Caco-2 (cell line): ENCODE measurements at regions not wholly inside any gene's neighbourhood (a gene's known extent, or its start where the extent isn't known, plus 50 kb on each side); places are given as distances from the start of the nearest gene placed in this dataset.

Source experiments
- BruUV-seq: library from RNA; stranded (reverse); fragments of 400-500 nt; replicated peaks from 2 replicates; lab custom pipeline; 2021; lab: Mats Ljungman, UMichigan
- CTCF ChIA-PET: fragments of 300-600 bp; sonication (Branson Sonifier 250); formaldehyde crosslinking; loops from one replicate; lab custom pipeline; 2022; ENCODE audit warnings: antibody characterized with exemption; lab: Charles Lee
- POLR2A ChIA-PET: fragments of 300-600 bp; sonication (Branson Sonifier 250); formaldehyde crosslinking; loops from one replicate; lab custom pipeline; 2022; ENCODE audit warnings: antibody characterized with exemption; lab: Charles Lee
- DNase-seq, 2 experiments: peaks; one replicate each; pipeline versions ENCODE4 v3.0.0 to v3.0.0-alpha.2; 2020 to 2022
- H3K27me3 ChIP-seq: replicated peaks from 2 replicates; pipeline ENCODE4 v1.6.0; 2011; ENCODE audit warnings: low read length; ENCODE audit not compliant: control insufficient read depth, insufficient read depth
- H3K36me3 ChIP-seq: 2 replicates; pipeline ENCODE4 v1.5.1; 2011; ENCODE audit warnings: low read length; ENCODE audit not compliant: control insufficient read depth, insufficient read depth
- H3K4me1 ChIP-seq: fragments of 250-450 bp; sonication (Bioruptor Pico); 2 replicates; pipeline ENCODE4 v1.5.1; 2020; ENCODE audit warnings: mild to moderate bottlenecking
- H3K4me3 ChIP-seq: 2 replicates; pipeline ENCODE4 v1.5.1; 2011; ENCODE audit warnings: low read depth, mild to moderate bottlenecking, control low read depth, low read length
- H3K9me3 ChIP-seq: fragments of 250-450 bp; sonication (Bioruptor Pico); 2 replicates; pipeline ENCODE4 v1.5.1; 2020; ENCODE audit warnings: mild to moderate bottlenecking, moderate library complexity
- H3K27ac Mint-ChIP-seq: one replicate; pipeline ENCODE4 v1.8.0; 2022; ENCODE audit warnings: mixed read lengths; ENCODE audit not compliant: unreplicated experiment
- H3K27me3 Mint-ChIP-seq: one replicate; pipeline ENCODE4 v1.8.0; 2022; ENCODE audit warnings: mixed read lengths; ENCODE audit not compliant: insufficient read depth, unreplicated experiment
- H3K36me3 Mint-ChIP-seq: one replicate; pipeline ENCODE4 v1.8.0; 2022; ENCODE audit warnings: mild to moderate bottlenecking, mixed read lengths; ENCODE audit not compliant: insufficient read depth, unreplicated experiment
- H3K4me1 Mint-ChIP-seq: one replicate; pipeline ENCODE4 v1.8.0; 2022; ENCODE audit warnings: low read depth, mixed read lengths; ENCODE audit not compliant: unreplicated experiment
- H3K4me3 Mint-ChIP-seq: one replicate; pipeline ENCODE4 v1.8.0; 2022; ENCODE audit warnings: mild to moderate bottlenecking, moderate library complexity, mixed read lengths; ENCODE audit not compliant: unreplicated experiment
- H3K9me3 Mint-ChIP-seq: one replicate; pipeline ENCODE4 v1.8.0; 2022; ENCODE audit warnings: mixed read lengths; ENCODE audit not compliant: unreplicated experiment
- intact Hi-C: fragments of 100-400 bp; cut with micrococcal nuclease; formaldehyde crosslinking; loops from one replicate; pipeline ENCODE4 v1.10.0; 2022; ENCODE audit not compliant: unreplicated experiment
- TF ChIP-seq, protein P1 (sequence below), 2 experiments: fragments of 200-600 bp in 1 of 2; IDR thresholded peaks; 1 replicate in 1 of 2; 2 replicates in 1 of 2; pipeline versions ENCODE4 v1.5.1 to v1.8.0; 2011 to 2022; ENCODE audit warnings: antibody characterized with exemption in 1 of 2, control low read depth in 1 of 2, inconsistent platforms in 1 of 2, low read depth in 1 of 2, low read length in 1 of 2, mild to moderate bottlenecking in 1 of 2, moderate library complexity in 1 of 2; ENCODE audit not compliant: insufficient read depth in 1 of 2, severe bottlenecking in 1 of 2, unreplicated experiment in 1 of 2

DNA sequence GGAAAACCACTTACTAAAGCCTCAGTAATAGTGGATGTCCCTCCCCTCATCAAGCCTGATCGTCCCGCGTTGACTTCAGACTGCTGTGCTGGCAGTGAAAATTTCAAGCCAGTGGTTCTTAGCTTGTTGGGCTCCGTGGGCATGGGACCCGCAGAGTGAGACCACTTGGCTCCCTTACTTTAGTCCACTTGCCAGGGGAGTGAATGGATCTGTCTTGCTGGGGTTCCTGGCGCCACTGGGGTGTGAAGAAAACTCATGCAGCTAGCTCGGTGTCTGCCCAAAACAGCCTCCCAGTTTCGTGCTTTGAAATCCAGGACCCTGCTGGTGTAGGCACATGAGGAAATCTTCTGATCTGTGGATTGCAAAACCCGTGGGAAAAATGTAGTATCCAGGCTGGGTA lies 480.0 kb upstream of the IZUMO3 start:
- CTCF ChIA-PET: no interaction called here
- no peaks in the 10 kb centered on the region for H3K27me3 Mint-ChIP-seq
- no peaks in the 10 kb centered on the region for H3K27me3 ChIP-seq
- H3K4me3 ChIP-seq: no peak overlapping the region
- no peaks in the 10 kb centered on the region for H3K36me3 Mint-ChIP-seq
- no TSS peak for BruUV-seq
- no peaks in the 10 kb centered on the region for H3K9me3 Mint-ChIP-seq
- no peak overlapping the region for H3K4me3 Mint-ChIP-seq
- no peaks in the 10 kb centered on the region for H3K9me3 ChIP-seq
- no peak overlapping the region for H3K27ac Mint-ChIP-seq
- no peaks in the 10 kb centered on the region for H3K36me3 ChIP-seq
- TF ChIP-seq, protein P1, sequence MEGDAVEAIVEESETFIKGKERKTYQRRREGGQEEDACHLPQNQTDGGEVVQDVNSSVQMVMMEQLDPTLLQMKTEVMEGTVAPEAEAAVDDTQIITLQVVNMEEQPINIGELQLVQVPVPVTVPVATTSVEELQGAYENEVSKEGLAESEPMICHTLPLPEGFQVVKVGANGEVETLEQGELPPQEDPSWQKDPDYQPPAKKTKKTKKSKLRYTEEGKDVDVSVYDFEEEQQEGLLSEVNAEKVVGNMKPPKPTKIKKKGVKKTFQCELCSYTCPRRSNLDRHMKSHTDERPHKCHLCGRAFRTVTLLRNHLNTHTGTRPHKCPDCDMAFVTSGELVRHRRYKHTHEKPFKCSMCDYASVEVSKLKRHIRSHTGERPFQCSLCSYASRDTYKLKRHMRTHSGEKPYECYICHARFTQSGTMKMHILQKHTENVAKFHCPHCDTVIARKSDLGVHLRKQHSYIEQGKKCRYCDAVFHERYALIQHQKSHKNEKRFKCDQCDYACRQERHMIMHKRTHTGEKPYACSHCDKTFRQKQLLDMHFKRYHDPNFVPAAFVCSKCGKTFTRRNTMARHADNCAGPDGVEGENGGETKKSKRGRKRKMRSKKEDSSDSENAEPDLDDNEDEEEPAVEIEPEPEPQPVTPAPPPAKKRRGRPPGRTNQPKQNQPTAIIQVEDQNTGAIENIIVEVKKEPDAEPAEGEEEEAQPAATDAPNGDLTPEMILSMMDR (IDR thresholded peaks at IDR 0.05; ENCODE audit: insufficient read depth in 1 of 2, low read depth in 1 of 2, low read length in 1 of 2, severe bottlenecking in 1 of 2, unreplicated experiment in 1 of 2): no peak
- intact Hi-C loops: no loop called here
- no peaks in the 10 kb centered on the region for H3K4me1 ChIP-seq
- POLR2A ChIA-PET: no interaction called here
- DNase-seq: no peak
- no peaks in the 10 kb centered on the region for H3K4me1 Mint-ChIP-seq

DNA sequence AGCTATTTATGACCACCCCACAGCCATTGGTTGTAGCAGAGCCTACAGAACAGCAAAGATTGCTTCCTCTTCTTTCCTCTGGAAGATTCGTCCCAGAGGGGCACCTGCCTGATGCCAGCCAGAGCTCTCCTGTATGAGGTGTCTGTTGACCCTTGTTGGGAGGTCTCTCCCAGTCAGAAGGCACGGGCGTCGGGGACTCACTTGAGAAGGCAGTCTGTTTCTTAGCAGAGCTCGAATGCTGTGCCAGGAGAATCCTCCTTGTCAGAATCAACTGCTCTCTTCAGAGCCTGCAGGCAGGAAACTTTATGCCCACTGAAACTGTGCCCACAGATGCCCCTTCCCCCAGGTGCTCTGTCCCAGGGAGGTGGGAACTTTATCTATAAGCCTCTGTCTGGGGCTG lies 479.5 kb upstream of the IZUMO3 start:
- no peak for DNase-seq
- H3K27me3 Mint-ChIP-seq: no peaks in the 10 kb centered on the region
- no peaks in the 10 kb centered on the region for H3K4me1 ChIP-seq
- ChIA-PET POLR2A (no interaction called here), CTCF (no interaction called here)
- no peaks in the 10 kb centered on the region for H3K36me3 Mint-ChIP-seq
- intact Hi-C loops: no loop called here
- H3K4me3 Mint-ChIP-seq: no peak overlapping the region
- H3K4me3 ChIP-seq: no peak overlapping the region
- H3K9me3 Mint-ChIP-seq: no peaks in the 10 kb centered on the region
- no peaks in the 10 kb centered on the region for H3K36me3 ChIP-seq
- no peak overlapping the region for H3K27ac Mint-ChIP-seq
- no peaks in the 10 kb centered on the region for H3K9me3 ChIP-seq
- TF ChIP-seq, protein P1 (IDR thresholded peaks at IDR 0.05; ENCODE audit: insufficient read depth in 1 of 2, low read depth in 1 of 2, low read length in 1 of 2, severe bottlenecking in 1 of 2, unreplicated experiment in 1 of 2): no peak
- no peaks in the 10 kb centered on the region for H3K4me1 Mint-ChIP-seq
- no TSS peak for BruUV-seq
- H3K27me3 ChIP-seq: no peaks in the 10 kb centered on the region

DNA sequence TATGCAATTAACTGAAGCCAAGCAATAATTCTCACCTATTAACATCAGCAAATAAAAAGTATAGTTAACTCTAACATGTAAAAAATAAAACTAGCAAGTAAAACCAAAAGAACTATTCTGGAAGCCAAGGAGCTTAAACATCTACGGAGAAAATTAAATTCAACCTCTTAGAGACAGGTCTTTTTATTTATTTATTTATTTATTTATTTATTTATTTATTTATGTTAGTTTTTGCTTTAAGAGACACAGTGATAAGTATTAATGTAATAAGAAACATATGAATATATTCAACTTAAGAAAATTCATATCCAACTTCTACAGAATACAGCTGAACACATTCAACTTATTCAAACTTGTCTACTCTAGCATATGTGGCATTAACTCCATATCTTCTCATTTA lies 472.1 kb upstream of the IZUMO3 start:
- Mint-ChIP-seq H3K4me1 (no peaks in the 10 kb centered on the region), H3K4me3 (no peak overlapping the region), H3K27ac (no peak overlapping the region), H3K9me3 (no peaks in the 10 kb centered on the region), H3K36me3 (no peaks in the 10 kb centered on the region), H3K27me3 (no peaks in the 10 kb centered on the region)
- DNase-seq: no peak
- Histone ChIP-seq H3K27me3 (no peaks in the 10 kb centered on the region), H3K4me3 (no peak overlapping the region), H3K4me1 (no peaks in the 10 kb centered on the region), H3K9me3 (no peaks in the 10 kb centered on the region), H3K36me3 (no peaks in the 10 kb centered on the region)
- intact Hi-C loops: no loop called here
- TF ChIP-seq, protein P1 (IDR thresholded peaks at IDR 0.05; ENCODE audit: insufficient read depth in 1 of 2, low read depth in 1 of 2, low read length in 1 of 2, severe bottlenecking in 1 of 2, unreplicated experiment in 1 of 2): no peak
- POLR2A ChIA-PET: no interaction called here
- BruUV-seq: no TSS peak
- CTCF ChIA-PET: no interaction called here
